HT1080 (cell line): ENCODE measurements at regions not wholly inside any gene's neighbourhood (a gene's known extent, or its start where the extent isn't known, plus 50 kb on each side); places are given as distances from the start of the nearest gene placed in this dataset.

ENCODE experiments used
- DNase-seq: peaks from one replicate; pipeline ENCODE4 v3.0.0-alpha.2; 2015; ENCODE audit warnings: low read depth

- DNase-seq, result no peak
Measured at GRCh38 chr9:20117986-20118385, 329.1 kb upstream of the SLC24A2 start.

- no peak for DNase-seq
Measured at GRCh38 chr9:20117482-20117881, 328.6 kb upstream of the SLC24A2 start.

GRCh38 chr9:20114974-20115373 lies 326.1 kb upstream of the SLC24A2 start:
- no peak for DNase-seq

- no peak for DNase-seq
Measured at GRCh38 chr9:20112205-20112783, 323.5 kb upstream of the SLC24A2 start.

- DNase-seq, result no peak
Measured at GRCh38 chr9:20111173-20111843, 322.5 kb upstream of the SLC24A2 start.

- no peak for DNase-seq
Measured at GRCh38 chr9:20095430-20096092, 306.7 kb upstream of the SLC24A2 start.

GRCh38 chr9:20092561-20092960 lies 303.7 kb upstream of the SLC24A2 start:
- no peak for DNase-seq

GRCh38 chr9:20087481-20087880 lies 298.6 kb upstream of the SLC24A2 start:
- no peak for DNase-seq

GRCh38 chr9:20085842-20086241 lies 297.0 kb upstream of the SLC24A2 start:
- DNase-seq, result no peak

- no peak for DNase-seq
Measured at GRCh38 chr9:20084125-20084524, 295.3 kb upstream of the SLC24A2 start.

GRCh38 chr9:20083390-20083789 lies 294.6 kb upstream of the SLC24A2 start:
- DNase-seq, result no peak

GRCh38 chr9:20082831-20083230 lies 294.0 kb upstream of the SLC24A2 start:
- DNase-seq, result no peak

- no peak for DNase-seq
Measured at GRCh38 chr9:20082406-20082805, 293.6 kb upstream of the SLC24A2 start.

GRCh38 chr9:20078246-20078645 lies 289.4 kb upstream of the SLC24A2 start:
- DNase-seq, result no peak

GRCh38 chr9:20074291-20074690 lies 285.5 kb upstream of the SLC24A2 start:
- no peak for DNase-seq

GRCh38 chr9:20070336-20070735 lies 281.5 kb upstream of the SLC24A2 start:
- no peak for DNase-seq

GRCh38 chr9:20065796-20066700 lies 277.2 kb upstream of the SLC24A2 start:
- DNase-seq, result no peak

GRCh38 chr9:20065046-20065445 lies 276.2 kb upstream of the SLC24A2 start:
- DNase-seq, result no peak

GRCh38 chr9:20054734-20055133 lies 265.9 kb upstream of the SLC24A2 start:
- no peak for DNase-seq

- DNase-seq, result no peak
Measured at GRCh38 chr9:20048985-20049384, 260.1 kb upstream of the SLC24A2 start.

GRCh38 chr9:20048437-20048836 lies 259.6 kb upstream of the SLC24A2 start:
- no peak for DNase-seq

GRCh38 chr9:20044686-20045085 lies 255.8 kb upstream of the SLC24A2 start:
- DNase-seq, result peak; percentile 47
